A549 (cell line): ENCODE measurements at regions not wholly inside any gene's neighbourhood (a gene's known extent, or its start where the extent isn't known, plus 50 kb on each side); places are given as distances from the start of the nearest gene placed in this dataset.

Experiments
- CEBPB ChIP-seq, 2 experiments: fragments of >200 bp in 1 of 2; sonication (Bioruptor Twin) in 1 of 2; formaldehyde crosslinking in 1 of 2; IDR thresholded peaks; 2 replicates each; pipeline ENCODE4 v1.6.1; 2012 to 2016
- FOXS1 ChIP-seq: fragments of 250-450 bp; sonication (Bioruptor Pico); IDR thresholded peaks from 2 replicates; pipeline ENCODE4 v1.5.0; 2020; ENCODE audit warnings: mild to moderate bottlenecking, moderate library complexity
- KDM1A ChIP-seq: fragments of 200-600 bp; sonication (generic); IDR thresholded peaks from 2 replicates; pipeline ENCODE4 v1.6.1; 2016; ENCODE audit warnings: low read depth, mild to moderate bottlenecking
- KDM5A ChIP-seq: fragments of 200-600 bp; sonication (generic); IDR thresholded peaks from 2 replicates; pipeline ENCODE4 v1.6.1; 2016; ENCODE audit warnings: antibody characterized with exemption, mild to moderate bottlenecking
- POLR2A ChIP-seq: IDR thresholded peaks from 2 replicates; pipeline ENCODE4 v1.6.1; 2012; ENCODE audit warnings: mild to moderate bottlenecking, low read length
- POLR2AphosphoS2 ChIP-seq: conservative IDR thresholded peaks from 2 replicates; pipeline ENCODE4 v1.6.1; 2012; ENCODE audit warnings: low read length, improper control_type of control experiment, inconsistent platforms
- RAD21 ChIP-seq, 2 experiments: fragments of >200 bp in 1 of 2; sonication (Bioruptor Twin) in 1 of 2; formaldehyde crosslinking in 1 of 2; IDR thresholded peaks in 1 of 2; conservative IDR thresholded peaks in 1 of 2; 2 replicates in 1 of 2; 3 replicates in 1 of 2; pipeline ENCODE4 v1.6.1; 2012 to 2018; ENCODE audit warnings: inconsistent platforms in 1 of 2
- TF ChIP-seq, protein P1 (sequence below): fragments of >200 bp; sonication (Bioruptor Twin); formaldehyde crosslinking; IDR thresholded peaks from 3 replicates; pipeline ENCODE4 v1.5.1; 2016
- TF ChIP-seq, protein P2 (sequence below): fragments of 200-600 bp; sonication (generic); IDR thresholded peaks from 2 replicates; pipeline ENCODE4 v1.6.1; 2016; ENCODE audit warnings: antibody characterized with exemption, mild to moderate bottlenecking, moderate library complexity

DNA sequence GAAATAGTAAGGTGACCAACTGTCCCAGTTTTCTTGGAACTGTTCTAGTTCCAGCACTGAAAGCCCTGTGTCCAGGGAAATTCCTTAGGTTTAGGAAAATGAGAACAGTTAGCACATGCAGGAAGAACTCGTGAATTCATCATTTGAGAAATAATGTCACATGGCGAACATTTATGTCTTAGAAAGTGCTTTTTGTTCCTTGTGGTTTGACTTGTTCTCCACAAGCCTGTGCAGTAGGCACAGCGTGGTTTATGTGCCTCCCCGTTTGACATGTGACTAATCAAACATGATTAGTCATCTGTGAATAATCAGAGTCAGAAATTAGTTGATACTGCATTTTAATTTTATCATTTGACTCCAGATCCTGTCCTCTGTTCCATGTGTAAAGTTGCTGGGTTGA lies 556.0 kb upstream of the CPEB2 start:
- no peak for TF ChIP-seq KDM1A
- TF ChIP-seq, protein P1, sequence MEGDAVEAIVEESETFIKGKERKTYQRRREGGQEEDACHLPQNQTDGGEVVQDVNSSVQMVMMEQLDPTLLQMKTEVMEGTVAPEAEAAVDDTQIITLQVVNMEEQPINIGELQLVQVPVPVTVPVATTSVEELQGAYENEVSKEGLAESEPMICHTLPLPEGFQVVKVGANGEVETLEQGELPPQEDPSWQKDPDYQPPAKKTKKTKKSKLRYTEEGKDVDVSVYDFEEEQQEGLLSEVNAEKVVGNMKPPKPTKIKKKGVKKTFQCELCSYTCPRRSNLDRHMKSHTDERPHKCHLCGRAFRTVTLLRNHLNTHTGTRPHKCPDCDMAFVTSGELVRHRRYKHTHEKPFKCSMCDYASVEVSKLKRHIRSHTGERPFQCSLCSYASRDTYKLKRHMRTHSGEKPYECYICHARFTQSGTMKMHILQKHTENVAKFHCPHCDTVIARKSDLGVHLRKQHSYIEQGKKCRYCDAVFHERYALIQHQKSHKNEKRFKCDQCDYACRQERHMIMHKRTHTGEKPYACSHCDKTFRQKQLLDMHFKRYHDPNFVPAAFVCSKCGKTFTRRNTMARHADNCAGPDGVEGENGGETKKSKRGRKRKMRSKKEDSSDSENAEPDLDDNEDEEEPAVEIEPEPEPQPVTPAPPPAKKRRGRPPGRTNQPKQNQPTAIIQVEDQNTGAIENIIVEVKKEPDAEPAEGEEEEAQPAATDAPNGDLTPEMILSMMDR: no peak
- no peak for TF ChIP-seq KDM5A
- TF ChIP-seq FOXS1 (CRISPR knock-in tag): no peak
- no peak for TF ChIP-seq POLR2A
- no peak for TF ChIP-seq RAD21 (conservative IDR thresholded peaks at IDR 0.05 in 1 of 2, IDR thresholded peaks at IDR 0.05 in 1 of 2)
- TF ChIP-seq CEBPB (IDR thresholded peaks at IDR 0.05): no peak
- TF ChIP-seq POLR2AphosphoS2: no peak
- TF ChIP-seq, protein P2, sequence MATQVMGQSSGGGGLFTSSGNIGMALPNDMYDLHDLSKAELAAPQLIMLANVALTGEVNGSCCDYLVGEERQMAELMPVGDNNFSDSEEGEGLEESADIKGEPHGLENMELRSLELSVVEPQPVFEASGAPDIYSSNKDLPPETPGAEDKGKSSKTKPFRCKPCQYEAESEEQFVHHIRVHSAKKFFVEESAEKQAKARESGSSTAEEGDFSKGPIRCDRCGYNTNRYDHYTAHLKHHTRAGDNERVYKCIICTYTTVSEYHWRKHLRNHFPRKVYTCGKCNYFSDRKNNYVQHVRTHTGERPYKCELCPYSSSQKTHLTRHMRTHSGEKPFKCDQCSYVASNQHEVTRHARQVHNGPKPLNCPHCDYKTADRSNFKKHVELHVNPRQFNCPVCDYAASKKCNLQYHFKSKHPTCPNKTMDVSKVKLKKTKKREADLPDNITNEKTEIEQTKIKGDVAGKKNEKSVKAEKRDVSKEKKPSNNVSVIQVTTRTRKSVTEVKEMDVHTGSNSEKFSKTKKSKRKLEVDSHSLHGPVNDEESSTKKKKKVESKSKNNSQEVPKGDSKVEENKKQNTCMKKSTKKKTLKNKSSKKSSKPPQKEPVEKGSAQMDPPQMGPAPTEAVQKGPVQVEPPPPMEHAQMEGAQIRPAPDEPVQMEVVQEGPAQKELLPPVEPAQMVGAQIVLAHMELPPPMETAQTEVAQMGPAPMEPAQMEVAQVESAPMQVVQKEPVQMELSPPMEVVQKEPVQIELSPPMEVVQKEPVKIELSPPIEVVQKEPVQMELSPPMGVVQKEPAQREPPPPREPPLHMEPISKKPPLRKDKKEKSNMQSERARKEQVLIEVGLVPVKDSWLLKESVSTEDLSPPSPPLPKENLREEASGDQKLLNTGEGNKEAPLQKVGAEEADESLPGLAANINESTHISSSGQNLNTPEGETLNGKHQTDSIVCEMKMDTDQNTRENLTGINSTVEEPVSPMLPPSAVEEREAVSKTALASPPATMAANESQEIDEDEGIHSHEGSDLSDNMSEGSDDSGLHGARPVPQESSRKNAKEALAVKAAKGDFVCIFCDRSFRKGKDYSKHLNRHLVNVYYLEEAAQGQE: no peak
